ENCODE measurements at regions not wholly inside any gene's neighbourhood (a gene's known extent, or its start where the extent isn't known, plus 50 kb on each side); places are given as distances from the start of the nearest gene placed in this dataset.

DNA sequence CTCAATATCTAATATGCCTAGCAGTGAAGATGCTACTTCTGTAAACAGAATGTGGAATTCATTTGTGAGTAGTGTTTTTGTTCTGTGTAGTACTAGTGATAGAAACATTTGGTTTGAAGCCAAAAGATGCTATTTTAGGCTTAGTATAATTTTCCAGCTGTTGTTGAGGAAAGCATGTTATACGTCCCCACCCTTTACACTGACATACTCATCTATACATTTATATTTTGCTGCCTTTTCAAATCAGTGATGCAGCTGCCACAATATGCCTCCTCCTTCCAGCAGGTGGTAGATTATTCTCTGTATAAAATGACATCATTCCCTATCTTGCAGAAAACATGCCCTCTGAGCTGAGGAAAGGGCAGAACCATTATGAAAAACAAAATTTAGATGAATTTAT lies 1217.6 kb upstream of the GJE1 start:
- TF ChIP-seq POLR2AphosphoS5 (IDR thresholded peaks at IDR 0.05), result no peak
- TF ChIP-seq, protein P1, sequence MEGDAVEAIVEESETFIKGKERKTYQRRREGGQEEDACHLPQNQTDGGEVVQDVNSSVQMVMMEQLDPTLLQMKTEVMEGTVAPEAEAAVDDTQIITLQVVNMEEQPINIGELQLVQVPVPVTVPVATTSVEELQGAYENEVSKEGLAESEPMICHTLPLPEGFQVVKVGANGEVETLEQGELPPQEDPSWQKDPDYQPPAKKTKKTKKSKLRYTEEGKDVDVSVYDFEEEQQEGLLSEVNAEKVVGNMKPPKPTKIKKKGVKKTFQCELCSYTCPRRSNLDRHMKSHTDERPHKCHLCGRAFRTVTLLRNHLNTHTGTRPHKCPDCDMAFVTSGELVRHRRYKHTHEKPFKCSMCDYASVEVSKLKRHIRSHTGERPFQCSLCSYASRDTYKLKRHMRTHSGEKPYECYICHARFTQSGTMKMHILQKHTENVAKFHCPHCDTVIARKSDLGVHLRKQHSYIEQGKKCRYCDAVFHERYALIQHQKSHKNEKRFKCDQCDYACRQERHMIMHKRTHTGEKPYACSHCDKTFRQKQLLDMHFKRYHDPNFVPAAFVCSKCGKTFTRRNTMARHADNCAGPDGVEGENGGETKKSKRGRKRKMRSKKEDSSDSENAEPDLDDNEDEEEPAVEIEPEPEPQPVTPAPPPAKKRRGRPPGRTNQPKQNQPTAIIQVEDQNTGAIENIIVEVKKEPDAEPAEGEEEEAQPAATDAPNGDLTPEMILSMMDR (IDR thresholded peaks at IDR 0.05), result no peak
- TF ChIP-seq POLR2A (IDR thresholded peaks at IDR 0.05), result no peak
- no peak for TF ChIP-seq EP300 (IDR thresholded peaks at IDR 0.05)
